ENCODE measurements at regions not wholly inside any gene's neighbourhood (a gene's known extent, or its start where the extent isn't known, plus 50 kb on each side); places are given as distances from the start of the nearest gene placed in this dataset.

DNA sequence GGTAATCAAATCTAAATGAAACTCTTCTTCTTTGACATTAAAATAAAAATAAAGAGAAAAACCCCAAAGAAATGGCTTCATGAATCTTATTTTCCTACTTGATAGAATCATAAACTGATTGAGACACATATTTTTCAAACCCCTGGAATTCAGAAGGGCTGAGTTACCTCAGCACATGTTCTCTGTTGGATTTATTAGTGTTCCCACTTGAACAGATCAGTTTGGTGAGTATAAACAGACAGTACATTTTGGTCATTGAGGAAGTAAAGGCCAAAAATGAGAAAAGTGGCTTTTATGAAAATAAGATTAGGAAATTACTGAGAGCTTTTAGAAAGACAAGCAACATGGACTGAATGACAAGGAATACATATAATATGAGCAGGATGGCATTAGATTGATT is 620.4 kb downstream of the ANKRD50 start:
- Histone ChIP-seq H3K27me3 (ENCODE audit: control insufficient read depth, insufficient read depth, low read length) (no peaks in the 10 kb centered on the region), H3K27ac (ENCODE audit: low read depth, low read length) (no peak overlapping the region), H3K36me3 (ENCODE audit: control insufficient read depth, insufficient read depth, low read length) (no peaks in the 10 kb centered on the region), H3K9ac (ENCODE audit: low read length) (no peak overlapping the region), H3K4me1 (ENCODE audit: control insufficient read depth, insufficient read depth, low read length) (no peaks in the 10 kb centered on the region), H3K4me3 (ENCODE audit: low read length) (no peak overlapping the region)

DNA sequence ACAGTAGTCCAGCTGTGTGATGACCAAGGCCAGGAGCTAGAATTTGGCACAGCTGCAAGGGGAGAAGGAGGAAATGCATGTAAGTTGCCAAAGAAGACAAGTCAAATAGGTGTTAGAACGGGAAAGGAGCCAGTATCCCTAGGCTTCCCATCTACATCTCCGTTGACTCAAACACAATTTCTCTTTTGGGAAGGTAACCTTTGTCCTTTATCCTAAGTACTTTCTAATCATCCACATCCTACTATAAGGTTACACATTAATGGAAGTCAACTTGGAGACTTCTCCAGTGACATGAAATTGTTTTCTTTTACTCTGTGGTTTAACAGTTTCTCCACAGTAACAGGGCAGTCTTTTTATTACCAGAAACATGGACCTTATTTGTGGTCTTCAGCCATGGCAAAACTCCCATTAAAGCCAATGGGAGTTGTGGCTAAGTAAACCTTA is 620.0 kb downstream of the ANKRD50 start:
- no peak overlapping the region for H3K4me3 ChIP-seq (ENCODE audit: low read length)
- H3K36me3 ChIP-seq (ENCODE audit: control insufficient read depth, insufficient read depth, low read length), result no peaks in the 10 kb centered on the region
- no peaks in the 10 kb centered on the region for H3K27me3 ChIP-seq (ENCODE audit: control insufficient read depth, insufficient read depth, low read length)
- H3K27ac ChIP-seq (ENCODE audit: low read depth, low read length), result no peak overlapping the region
- no peaks in the 10 kb centered on the region for H3K4me1 ChIP-seq (ENCODE audit: control insufficient read depth, insufficient read depth, low read length)
- no peak overlapping the region for H3K9ac ChIP-seq (ENCODE audit: low read length)

DNA sequence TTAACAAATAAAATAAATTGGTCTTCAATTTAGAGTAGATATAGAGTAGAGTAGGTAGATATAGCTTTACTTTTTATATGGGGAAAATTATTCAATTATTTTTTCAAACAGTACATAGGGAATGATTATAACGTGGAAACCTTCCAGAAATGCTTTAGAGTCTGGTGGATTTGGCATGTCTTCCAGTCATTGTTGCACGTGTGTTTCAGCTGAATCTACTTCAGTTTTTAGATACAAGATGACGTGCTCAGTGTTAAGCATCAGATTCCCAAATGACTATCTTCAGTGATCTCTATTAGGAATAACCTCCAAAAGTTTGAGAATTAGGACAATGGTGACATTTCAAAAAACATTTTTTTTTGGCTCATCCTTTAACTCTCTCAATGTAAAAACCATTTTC is 616.9 kb downstream of the ANKRD50 start:
- Histone ChIP-seq H3K27me3 (ENCODE audit: control insufficient read depth, insufficient read depth, low read length) (no peaks in the 10 kb centered on the region), H3K9ac (ENCODE audit: low read length) (no peak overlapping the region), H3K4me1 (ENCODE audit: control insufficient read depth, insufficient read depth, low read length) (no peaks in the 10 kb centered on the region), H3K4me3 (ENCODE audit: low read length) (no peak overlapping the region), H3K27ac (ENCODE audit: low read depth, low read length) (no peak overlapping the region), H3K36me3 (ENCODE audit: control insufficient read depth, insufficient read depth, low read length) (no peaks in the 10 kb centered on the region)

DNA sequence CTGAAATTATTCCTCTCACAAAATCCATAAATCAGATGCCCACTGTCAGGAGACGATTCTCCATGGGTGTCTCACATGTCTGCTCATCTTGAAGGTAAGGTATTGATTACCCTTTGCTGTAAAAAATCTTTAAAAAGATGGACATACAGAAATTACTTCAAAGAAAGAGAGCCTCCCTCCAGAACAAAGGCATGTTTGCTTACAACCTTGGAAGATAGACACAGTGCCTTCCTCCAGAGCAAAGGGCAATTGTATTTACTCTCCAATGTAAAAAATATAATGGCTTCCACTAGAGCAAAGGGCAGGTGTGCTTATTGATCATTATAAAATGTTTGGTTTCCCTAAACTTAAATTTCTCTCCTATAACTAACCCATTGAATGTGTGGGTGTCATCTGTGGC is 616.2 kb downstream of the ANKRD50 start:
- Histone ChIP-seq H3K4me1 (ENCODE audit: control insufficient read depth, insufficient read depth, low read length) (no peaks in the 10 kb centered on the region), H3K9ac (ENCODE audit: low read length) (no peak overlapping the region), H3K36me3 (ENCODE audit: control insufficient read depth, insufficient read depth, low read length) (no peaks in the 10 kb centered on the region), H3K27ac (ENCODE audit: low read depth, low read length) (no peak overlapping the region), H3K27me3 (ENCODE audit: control insufficient read depth, insufficient read depth, low read length) (no peaks in the 10 kb centered on the region), H3K4me3 (ENCODE audit: low read length) (no peak overlapping the region)

DNA sequence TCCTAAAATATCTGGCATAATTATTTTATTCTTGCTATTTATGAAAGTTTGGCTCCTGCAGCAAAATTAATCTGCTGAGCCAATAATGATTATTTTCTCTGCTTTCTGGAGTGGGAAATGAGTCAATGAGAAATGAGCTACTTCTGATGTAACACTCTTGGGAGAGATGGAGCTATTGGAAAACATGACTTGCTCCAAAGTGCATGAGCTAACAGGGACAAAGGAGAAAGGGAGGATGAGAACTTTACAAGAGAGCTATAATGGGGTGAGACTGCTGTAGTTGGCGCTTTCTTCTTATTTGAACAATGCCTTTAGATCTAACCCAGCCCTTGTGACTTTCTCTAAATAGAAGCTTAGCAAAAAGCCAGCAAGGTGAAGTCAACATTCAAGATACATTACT is 615.1 kb downstream of the ANKRD50 start:
- no peaks in the 10 kb centered on the region for H3K4me1 ChIP-seq (ENCODE audit: control insufficient read depth, insufficient read depth, low read length)
- H3K27ac ChIP-seq (ENCODE audit: low read depth, low read length), result no peak overlapping the region
- H3K4me3 ChIP-seq (ENCODE audit: low read length), result no peak overlapping the region
- H3K9ac ChIP-seq (ENCODE audit: low read length), result no peak overlapping the region
- no peaks in the 10 kb centered on the region for H3K27me3 ChIP-seq (ENCODE audit: control insufficient read depth, insufficient read depth, low read length)
- H3K36me3 ChIP-seq (ENCODE audit: control insufficient read depth, insufficient read depth, low read length), result no peaks in the 10 kb centered on the region

DNA sequence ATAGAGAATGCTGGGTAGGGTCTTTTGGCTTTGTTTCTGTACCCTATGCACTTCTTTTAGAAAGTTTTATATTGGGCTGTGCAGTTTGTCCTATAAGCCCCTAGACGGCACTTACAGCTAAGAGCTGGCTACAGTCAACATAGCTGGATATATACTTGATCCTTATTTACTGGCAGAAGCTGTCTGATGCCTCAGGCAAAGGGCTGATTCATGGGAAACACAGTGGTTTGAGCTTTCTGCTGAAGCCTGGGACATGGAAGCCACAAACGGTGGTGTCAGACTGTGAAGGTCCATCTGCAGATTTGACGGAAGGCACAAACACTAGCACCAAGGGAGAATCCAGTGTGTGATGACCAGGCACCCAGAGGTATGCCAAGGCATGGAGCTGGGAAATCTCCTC is 608.4 kb downstream of the ANKRD50 start:
- no peak overlapping the region for H3K9ac ChIP-seq (ENCODE audit: low read length)
- H3K27ac ChIP-seq (ENCODE audit: low read depth, low read length), result no peak overlapping the region
- no peaks in the 10 kb centered on the region for H3K27me3 ChIP-seq (ENCODE audit: control insufficient read depth, insufficient read depth, low read length)
- H3K36me3 ChIP-seq (ENCODE audit: control insufficient read depth, insufficient read depth, low read length), result no peaks in the 10 kb centered on the region
- no peaks in the 10 kb centered on the region for H3K4me1 ChIP-seq (ENCODE audit: control insufficient read depth, insufficient read depth, low read length)
- no peak overlapping the region for H3K4me3 ChIP-seq (ENCODE audit: low read length)

DNA sequence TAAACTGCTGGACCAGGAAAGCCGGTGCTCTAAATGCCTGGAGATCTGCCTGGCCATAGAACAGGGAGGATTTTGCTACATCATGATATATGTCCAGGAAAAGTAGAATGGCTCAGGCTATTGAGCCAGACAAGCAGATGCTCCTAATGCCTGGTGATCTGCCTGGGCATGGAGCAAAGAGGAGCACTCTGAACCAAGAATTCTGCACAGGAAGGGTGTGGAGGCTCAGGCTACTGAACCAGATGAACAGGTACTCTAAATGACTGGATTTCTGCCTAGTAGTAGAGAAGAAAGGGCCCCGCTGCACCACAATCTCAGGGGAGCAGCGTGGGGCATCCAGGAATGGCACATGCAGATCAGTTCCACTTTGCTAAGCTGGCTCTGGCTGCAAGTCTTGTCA is 607.9 kb downstream of the ANKRD50 start:
- no peak overlapping the region for H3K27ac ChIP-seq (ENCODE audit: low read depth, low read length)
- no peaks in the 10 kb centered on the region for H3K4me1 ChIP-seq (ENCODE audit: control insufficient read depth, insufficient read depth, low read length)
- H3K36me3 ChIP-seq (ENCODE audit: control insufficient read depth, insufficient read depth, low read length), result no peaks in the 10 kb centered on the region
- H3K9ac ChIP-seq (ENCODE audit: low read length), result no peak overlapping the region
- H3K27me3 ChIP-seq (ENCODE audit: control insufficient read depth, insufficient read depth, low read length), result no peaks in the 10 kb centered on the region
- H3K4me3 ChIP-seq (ENCODE audit: low read length), result no peak overlapping the region

DNA sequence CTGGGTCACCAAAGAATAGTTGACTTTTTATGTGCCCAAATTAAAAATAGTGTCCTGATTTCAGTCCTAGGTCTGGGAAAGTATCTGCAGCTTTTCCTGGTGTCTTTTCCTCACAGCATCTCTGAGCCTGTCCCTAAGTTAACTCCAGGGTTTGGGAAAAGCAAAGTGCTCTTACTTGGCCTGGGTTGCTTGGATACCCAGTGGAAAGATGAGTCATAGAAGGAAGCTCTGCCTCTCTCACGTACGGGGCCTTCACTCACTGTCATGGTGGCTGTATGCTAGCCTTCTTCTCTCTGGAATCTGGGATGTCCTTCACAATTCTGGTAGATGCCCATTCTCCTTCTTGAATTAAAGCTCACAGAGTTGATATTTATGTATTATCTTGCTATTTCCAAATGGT is 607.3 kb downstream of the ANKRD50 start:
- H3K9ac ChIP-seq (ENCODE audit: low read length), result no peak overlapping the region
- H3K4me1 ChIP-seq (ENCODE audit: control insufficient read depth, insufficient read depth, low read length), result no peaks in the 10 kb centered on the region
- no peak overlapping the region for H3K27ac ChIP-seq (ENCODE audit: low read depth, low read length)
- no peak overlapping the region for H3K4me3 ChIP-seq (ENCODE audit: low read length)
- no peaks in the 10 kb centered on the region for H3K27me3 ChIP-seq (ENCODE audit: control insufficient read depth, insufficient read depth, low read length)
- no peaks in the 10 kb centered on the region for H3K36me3 ChIP-seq (ENCODE audit: control insufficient read depth, insufficient read depth, low read length)

DNA sequence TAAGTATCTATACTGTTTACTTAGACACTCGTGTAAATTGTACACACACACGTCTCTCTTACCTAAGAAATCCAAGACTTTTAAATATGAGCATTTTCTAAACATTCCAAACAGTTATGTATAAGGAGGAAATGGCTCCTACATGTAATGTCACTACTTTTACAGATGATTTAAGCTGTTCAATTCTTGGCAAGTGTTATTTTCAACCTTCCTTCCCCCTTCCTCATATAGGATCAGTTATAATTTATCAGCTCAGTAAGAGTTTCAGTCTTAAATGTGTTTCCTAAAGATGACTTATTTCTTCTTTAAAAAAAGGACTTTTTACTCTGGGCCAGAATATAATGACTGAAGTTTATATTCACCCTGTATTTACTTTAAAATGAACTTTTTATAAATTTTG is 601.1 kb downstream of the ANKRD50 start:
- no peak overlapping the region for H3K27ac ChIP-seq (ENCODE audit: low read depth, low read length)
- H3K4me3 ChIP-seq (ENCODE audit: low read length), result no peak overlapping the region
- peaks cover 4% of the 10 kb centered on the region for H3K4me1 ChIP-seq (ENCODE audit: control insufficient read depth, insufficient read depth, low read length)
- H3K36me3 ChIP-seq (ENCODE audit: control insufficient read depth, insufficient read depth, low read length), result no peaks in the 10 kb centered on the region
- no peaks in the 10 kb centered on the region for H3K27me3 ChIP-seq (ENCODE audit: control insufficient read depth, insufficient read depth, low read length)
- H3K9ac ChIP-seq (ENCODE audit: low read length), result no peak overlapping the region

DNA sequence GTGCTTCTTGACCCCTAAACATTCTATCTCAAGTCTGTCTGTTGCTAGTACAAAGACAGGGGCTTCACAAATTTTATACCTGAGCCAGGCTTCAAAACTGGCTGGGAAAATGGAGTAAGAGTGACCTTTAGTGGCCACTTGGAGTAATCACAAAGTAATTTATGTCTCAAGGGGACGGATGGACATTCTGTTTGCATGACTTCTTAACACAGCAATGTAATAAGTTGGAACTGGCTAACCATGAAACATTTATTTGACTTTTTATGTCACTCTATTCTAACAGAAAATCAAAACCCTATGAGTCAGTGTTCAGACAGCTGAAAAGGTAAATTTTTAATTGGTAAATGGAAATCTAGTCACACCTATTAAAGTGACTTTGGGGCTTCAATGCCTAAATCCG is 600.6 kb downstream of the ANKRD50 start:
- H3K4me3 ChIP-seq (ENCODE audit: low read length), result no peak overlapping the region
- H3K4me1 ChIP-seq (ENCODE audit: control insufficient read depth, insufficient read depth, low read length), result peaks cover 4% of the 10 kb centered on the region
- no peaks in the 10 kb centered on the region for H3K36me3 ChIP-seq (ENCODE audit: control insufficient read depth, insufficient read depth, low read length)
- no peak overlapping the region for H3K9ac ChIP-seq (ENCODE audit: low read length)
- H3K27ac ChIP-seq (ENCODE audit: low read depth, low read length), result no peak overlapping the region
- H3K27me3 ChIP-seq (ENCODE audit: control insufficient read depth, insufficient read depth, low read length), result no peaks in the 10 kb centered on the region

DNA sequence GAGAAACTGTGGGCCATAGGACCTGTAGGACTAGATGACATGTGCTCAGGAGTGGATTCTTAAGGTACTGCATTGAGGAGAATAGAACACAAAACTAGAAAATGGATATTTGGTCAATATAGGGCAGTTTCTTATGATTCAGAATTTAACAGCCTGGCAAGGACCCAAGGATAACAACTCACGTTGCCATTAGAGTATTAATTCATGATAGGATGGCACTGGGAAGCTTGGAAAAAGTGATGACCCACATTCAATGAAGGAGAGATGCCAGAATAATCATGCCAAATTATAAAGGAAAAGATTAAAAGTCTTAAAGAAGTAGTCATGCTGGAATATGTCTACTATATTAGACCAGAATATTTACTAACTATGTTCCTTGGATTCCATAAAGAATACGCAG is 594.5 kb downstream of the ANKRD50 start:
- Histone ChIP-seq H3K27ac (ENCODE audit: low read depth, low read length) (no peak overlapping the region), H3K36me3 (ENCODE audit: control insufficient read depth, insufficient read depth, low read length) (no peaks in the 10 kb centered on the region), H3K4me3 (ENCODE audit: low read length) (no peak overlapping the region), H3K27me3 (ENCODE audit: control insufficient read depth, insufficient read depth, low read length) (no peaks in the 10 kb centered on the region), H3K9ac (ENCODE audit: low read length) (no peak overlapping the region), H3K4me1 (ENCODE audit: control insufficient read depth, insufficient read depth, low read length) (no peaks in the 10 kb centered on the region)

DNA sequence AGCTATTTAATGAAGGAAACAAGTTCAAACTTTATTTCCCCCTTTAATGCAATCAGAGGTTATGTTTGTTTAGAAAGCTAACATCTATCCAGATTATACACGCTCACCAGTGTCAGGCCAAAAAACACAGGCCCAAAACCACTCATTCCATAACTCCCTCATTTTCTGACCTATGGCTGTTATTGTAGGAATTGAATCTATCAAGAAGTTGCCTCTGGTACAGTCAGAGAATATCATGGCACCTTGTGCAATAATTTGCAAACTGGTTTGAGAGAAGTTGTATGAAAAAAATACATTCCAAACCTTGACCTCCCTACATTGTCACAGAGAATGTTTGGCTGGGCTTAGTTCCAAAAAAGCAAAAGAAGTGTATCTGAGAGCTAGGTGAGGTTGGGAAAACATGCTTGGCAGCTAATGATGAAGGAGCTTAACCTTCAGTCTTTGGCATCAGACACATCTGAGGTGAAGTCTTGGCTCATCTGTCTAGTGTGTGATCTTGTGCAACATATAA is 591.0 kb downstream of the ANKRD50 start:
- no peak overlapping the region for H3K9ac ChIP-seq (ENCODE audit: low read length)
- no peaks in the 10 kb centered on the region for H3K4me1 ChIP-seq (ENCODE audit: control insufficient read depth, insufficient read depth, low read length)
- no peak overlapping the region for H3K27ac ChIP-seq (ENCODE audit: low read depth, low read length)
- no peak overlapping the region for H3K4me3 ChIP-seq (ENCODE audit: low read length)
- H3K36me3 ChIP-seq (ENCODE audit: control insufficient read depth, insufficient read depth, low read length), result no peaks in the 10 kb centered on the region
- H3K27me3 ChIP-seq (ENCODE audit: control insufficient read depth, insufficient read depth, low read length), result no peaks in the 10 kb centered on the region

DNA sequence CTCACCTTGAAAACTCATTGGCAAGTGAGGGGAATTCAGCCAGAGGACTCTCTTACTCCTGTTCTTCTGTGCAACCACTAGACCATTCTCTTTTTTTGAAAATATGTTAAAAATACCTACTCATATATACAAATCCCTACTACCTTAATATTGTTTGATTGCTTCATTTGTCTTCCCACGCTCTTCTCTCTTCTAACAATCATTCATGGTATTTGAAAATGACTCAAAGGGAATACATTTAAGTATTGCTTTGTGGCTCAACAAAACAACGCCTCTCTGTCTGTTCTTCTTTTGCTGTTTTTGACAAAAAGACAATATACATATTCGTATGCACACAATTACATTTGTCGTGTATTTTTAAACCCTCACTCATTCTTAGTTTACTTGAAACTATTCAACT is 589.4 kb downstream of the ANKRD50 start:
- H3K36me3 ChIP-seq (ENCODE audit: control insufficient read depth, insufficient read depth, low read length), result no peaks in the 10 kb centered on the region
- H3K27me3 ChIP-seq (ENCODE audit: control insufficient read depth, insufficient read depth, low read length), result no peaks in the 10 kb centered on the region
- no peak overlapping the region for H3K27ac ChIP-seq (ENCODE audit: low read depth, low read length)
- no peak overlapping the region for H3K9ac ChIP-seq (ENCODE audit: low read length)
- no peaks in the 10 kb centered on the region for H3K4me1 ChIP-seq (ENCODE audit: control insufficient read depth, insufficient read depth, low read length)
- no peak overlapping the region for H3K4me3 ChIP-seq (ENCODE audit: low read length)
